ENCODE measurements at regions not wholly inside any gene's neighbourhood (a gene's known extent, or its start where the extent isn't known, plus 50 kb on each side); places are given as distances from the start of the nearest gene placed in this dataset.

GRCh38 chr3:139113231-139113992 lies 68.7 kb upstream of the PRR23C start:
- H3K79me2 ChIP-seq (ENCODE audit: control insufficient read depth, insufficient read depth, low read length): no peaks in the 10 kb centered on the region
- FAIRE-seq: peak; percentile 75
- TF ChIP-seq RBM25 (IDR thresholded peaks at IDR 0.05; ENCODE audit: low read depth, low read length, severe bottlenecking) (peak; percentile 41), ZBTB33 (CRISPR knock-in tag; IDR thresholded peaks at IDR 0.05) (no peak), MTA2 (IDR thresholded peaks at IDR 0.05; ENCODE audit: low read depth) (no peak), CTCF (IDR thresholded peaks at IDR 0.05 in 2 of 3, conservative IDR thresholded peaks at IDR 0.05 in 1 of 3; ENCODE audit: insufficient read depth in 2 of 3, low read depth in 1 of 3, low read length in 3 of 3) (peak; percentile 25 to 49 (median 26); a peak in 4 of 6 replicates), ZBTB34 (CRISPR knock-in tag; IDR thresholded peaks at IDR 0.05) (no peak), BCOR (IDR thresholded peaks at IDR 0.05) (peak; percentile 45; the same call in 1 of the 2 replicates), PHB (CRISPR knock-in tag; IDR thresholded peaks at IDR 0.05) (no peak), HDAC2 (IDR thresholded peaks at IDR 0.05) (no peak), RAD21 (CRISPR knock-in tag; conservative IDR thresholded peaks at IDR 0.05 in 1 of 2, IDR thresholded peaks at IDR 0.05 in 1 of 2) (peak; percentile 34 to 60), GTF3C2 (IDR thresholded peaks at IDR 0.05; ENCODE audit: borderline replicate concordance, extremely low read depth, insufficient read length) (no peak), ZNF561 (CRISPR knock-in tag; conservative IDR thresholded peaks at IDR 0.05) (no peak), IRF2 (CRISPR knock-in tag; IDR thresholded peaks at IDR 0.05) (no peak)

More at GRCh38 chr3:139113231-139113992, 68.7 kb upstream of the PRR23C start:
- BruUV-seq (replicated peaks): no TSS peak
- 27% methylated on average over 7 of the region's 7 CpGs for WGBS (ENCODE audit: insufficient coverage, low coverage, missing lambda C conversion rate)
- intact Hi-C loops (cut with micrococcal nuclease) (loop anchor here (2.0 to 5.0 kb wide), 2 partner anchors 74 to 215 kb away; no protein-coding TSS in a partner anchor), in situ Hi-C loops (cut with MboI) (no loop called here)
- Histone ChIP-seq H3K9me3 (replicated peaks; ENCODE audit: control insufficient read depth, insufficient read depth, low read depth, low read length) (no peaks in the 10 kb centered on the region), H3K9ac (ENCODE audit: insufficient read depth in 1 of 2, low read depth in 2 of 2, low read length in 2 of 2) (no peak overlapping the region), H3K4me2 (ENCODE audit: insufficient read depth, low read length) (no peak overlapping the region), H3K4me3 (no peak overlapping the region), H4K20me1 (replicated peaks; ENCODE audit: control insufficient read depth, insufficient read depth, low read length) (no peaks in the 10 kb centered on the region), H3K36me3 (ENCODE audit: control insufficient read depth, insufficient read depth, low read length) (no peaks in the 10 kb centered on the region), H3K4me1 (replicated peaks in 1 of 2; ENCODE audit: control insufficient read depth in 2 of 2, insufficient read depth in 2 of 2, low read length in 2 of 2) (peaks cover 0 to 5% of the 10 kb centered on the region in 2 experiments; a peak in 2 of 5 replicates), H3K9me1 (ENCODE audit: control insufficient read depth, insufficient read depth, low read length) (no peaks in the 10 kb centered on the region), H3K27me3 (ENCODE audit: control insufficient read depth in 2 of 2, insufficient read depth in 2 of 2, low read length in 2 of 2) (no peaks in the 10 kb centered on the region; a peak in 2 of 5 replicates), H3K27ac (ENCODE audit: extremely low read depth, low read depth, low read length) (no peak overlapping the region), H2AFZ (ENCODE audit: low read depth, low read length) (peak overlapping the region; percentile 48)
- POLR2A ChIA-PET: interaction anchor here (0.6 to 2.3 kb wide), 4 partner anchors 8 to 209 kb away, joined by 3 to 5 read pairs (median 4); no protein-coding TSS in a partner anchor
- ATAC-seq (peak; percentile 60), DNase-seq (ENCODE audit: extremely low read depth in 1 of 4, low spot score in 3 of 4) (peak in 1 of 4 experiments; percentile 36)
- CTCF ChIA-PET (ENCODE audit: low intra/inter-chr PET ratio): interaction anchor here (4.7 kb wide), 1 partner anchor 216 kb away, joined by 43 read pairs; no protein-coding TSS in a partner anchor
